HEK293 (cell line): ENCODE measurements at regions not wholly inside any gene's neighbourhood (a gene's known extent, or its start where the extent isn't known, plus 50 kb on each side); places are given as distances from the start of the nearest gene placed in this dataset.

Experiments
- CTCF ChIA-PET: fragments of 350-600 bp; formaldehyde crosslinking; extraction: SDS; loops from one replicate; lab custom pipeline; 2021; ENCODE audit warnings: antibody characterized with exemption; lab: Yijun Ruan, JAX
- POLR2A ChIA-PET: fragments of 300-600 bp; formaldehyde crosslinking; extraction: SDS; loops from one replicate; lab custom pipeline; 2020; ENCODE audit warnings: antibody characterized with exemption, inconsistent platforms; lab: Yijun Ruan, JAX
- H3K27ac ChIP-seq: fragments of 200-500 bp; sonication (Bioruptor generic); 2 replicates; pipeline ENCODE4 v1.5.1; 2014; ENCODE audit warnings: low read depth, low read length, control low read depth, inconsistent platforms; ENCODE audit errors: extremely low read depth
- H3K36me3 ChIP-seq, 2 experiments: fragments of 200-500 bp in 1 of 2; sonication (Bioruptor generic) in 1 of 2; 1 replicate in 1 of 2; 2 replicates in 1 of 2; pipeline ENCODE4 v1.5.1; 2014 to 2017; ENCODE audit warnings: inconsistent platforms in 2 of 2, low read length in 2 of 2; ENCODE audit not compliant: control insufficient read depth in 2 of 2, insufficient read depth in 1 of 2
- H3K4me1 ChIP-seq: fragments of 200-500 bp; sonication (Bioruptor generic); 2 replicates; pipeline ENCODE4 v1.5.1; 2014; ENCODE audit warnings: mild to moderate bottlenecking, low read length, inconsistent platforms; ENCODE audit not compliant: control insufficient read depth, insufficient read depth
- H3K4me3 ChIP-seq: 2 replicates; pipeline ENCODE4 v1.5.1; 2011; ENCODE audit warnings: low read depth, mild to moderate bottlenecking, control low read depth, low read length, moderate library complexity
- H3K9me3 ChIP-seq: fragments of 200-500 bp; sonication (Bioruptor generic); 2 replicates; pipeline ENCODE4 v1.5.1; 2014; ENCODE audit warnings: low read depth, low read length, inconsistent platforms; ENCODE audit not compliant: control insufficient read depth, insufficient read depth
- ATF2 ChIP-seq: fragments of 450-650 bp; formaldehyde crosslinking; IDR thresholded peaks from 2 replicates; pipeline ENCODE4 v1.5.1; 2016; ENCODE audit warnings: missing biosample characterization, missing genetic modification characterization, low read depth
- BCL11B ChIP-seq: fragments of 450-650 bp; formaldehyde crosslinking; IDR thresholded peaks from 2 replicates; pipeline ENCODE4 v1.5.1; 2016; ENCODE audit warnings: low read depth, missing biosample characterization, missing genetic modification characterization
- OVOL3 ChIP-seq: fragments of 450-650 bp; formaldehyde crosslinking; IDR thresholded peaks from 2 replicates; pipeline ENCODE4 v1.5.1; 2016; ENCODE audit warnings: missing biosample characterization, missing genetic modification characterization
- RBAK ChIP-seq: fragments of 450-650 bp; formaldehyde crosslinking; IDR thresholded peaks from 2 replicates; pipeline ENCODE4 v1.5.1; 2016; ENCODE audit warnings: missing biosample characterization, missing genetic modification characterization
- SCRT2 ChIP-seq: fragments of 450-650 bp; formaldehyde crosslinking; IDR thresholded peaks from 2 replicates; pipeline ENCODE4 v1.5.1; 2016; ENCODE audit warnings: missing biosample characterization, missing genetic modification characterization
- TRIM28 ChIP-seq: IDR thresholded peaks from 2 replicates; pipeline ENCODE4 v1.6.1; 2011; ENCODE audit warnings: low read length, control low read depth, borderline replicate concordance
- ZNF112 ChIP-seq: fragments of 450-650 bp; formaldehyde crosslinking; IDR thresholded peaks from 2 replicates; pipeline ENCODE4 v1.5.0; 2017; ENCODE audit warnings: missing biosample characterization, missing genetic modification characterization
- ZNF146 ChIP-seq: fragments of 450-650 bp; formaldehyde crosslinking; IDR thresholded peaks from 2 replicates; pipeline ENCODE4 v1.5.1; 2016; ENCODE audit warnings: missing biosample characterization, missing genetic modification characterization
- ZNF157 ChIP-seq: fragments of 450-650 bp; formaldehyde crosslinking; IDR thresholded peaks from 2 replicates; pipeline ENCODE4 v1.5.1; 2016; ENCODE audit warnings: missing biosample characterization, missing genetic modification characterization
- ZNF18 ChIP-seq: fragments of 450-650 bp; formaldehyde crosslinking; IDR thresholded peaks from 2 replicates; pipeline ENCODE4 v1.5.1; 2016; ENCODE audit warnings: missing biosample characterization, missing genetic modification characterization
- ZNF24 ChIP-seq: fragments of 450-650 bp; formaldehyde crosslinking; IDR thresholded peaks from 2 replicates; pipeline ENCODE4 v1.5.1; 2016; ENCODE audit warnings: missing biosample characterization, missing genetic modification characterization
- ZNF302 ChIP-seq: fragments of 450-650 bp; formaldehyde crosslinking; IDR thresholded peaks from 2 replicates; pipeline ENCODE4 v1.5.1; 2016; ENCODE audit warnings: missing biosample characterization, missing genetic modification characterization, low read depth
- ZNF366 ChIP-seq: fragments of 450-650 bp; formaldehyde crosslinking; conservative IDR thresholded peaks from 2 replicates; pipeline ENCODE4 v1.5.1; 2016; ENCODE audit warnings: missing biosample characterization, missing genetic modification characterization
- ZNF398 ChIP-seq: fragments of 450-650 bp; formaldehyde crosslinking; IDR thresholded peaks from 2 replicates; pipeline ENCODE4 v1.5.1; 2017; ENCODE audit warnings: missing biosample characterization, missing genetic modification characterization
- ZNF544 ChIP-seq: fragments of 450-650 bp; formaldehyde crosslinking; IDR thresholded peaks from 2 replicates; pipeline ENCODE4 v1.5.0; 2017; ENCODE audit warnings: missing biosample characterization, missing genetic modification characterization
- ZNF623 ChIP-seq: fragments of 450-650 bp; formaldehyde crosslinking; IDR thresholded peaks from 2 replicates; pipeline ENCODE4 v1.5.1; 2016; ENCODE audit warnings: missing biosample characterization, missing genetic modification characterization
- ZNF645 ChIP-seq: fragments of 450-650 bp; formaldehyde crosslinking; IDR thresholded peaks from 2 replicates; pipeline ENCODE4; 2016; ENCODE audit warnings: missing biosample characterization, missing genetic modification characterization
- ZNF664 ChIP-seq: fragments of 450-650 bp; formaldehyde crosslinking; IDR thresholded peaks from 2 replicates; pipeline ENCODE4 v1.5.1; 2016; ENCODE audit warnings: missing biosample characterization, missing genetic modification characterization
- ZNF777 ChIP-seq: fragments of 450-650 bp; formaldehyde crosslinking; IDR thresholded peaks from 2 replicates; pipeline ENCODE4 v1.5.1; 2017; ENCODE audit warnings: missing biosample characterization, missing genetic modification characterization, borderline replicate concordance

GRCh38 chr20:50294164-50295088, 103.8 kb downstream of the CEBPB start:
- H3K4me3 ChIP-seq: no peak overlapping the region
- POLR2A ChIA-PET: no interaction called here
- TF ChIP-seq ZNF24 (tag by site-specific recombination) (no peak), ZNF623 (tag by site-specific recombination) (peak; percentile 99), RBAK (tag by site-specific recombination) (no peak)
- TF ChIP-seq, all 188 proteins: peak for 1
- Histone ChIP-seq H3K36me3 (no peaks in the 10 kb centered on the region), H3K27ac (no peak overlapping the region), H3K9me3 (no peaks in the 10 kb centered on the region), H3K4me1 (no peaks in the 10 kb centered on the region)
- CTCF ChIA-PET: interaction anchor here (0.6 to 1.5 kb wide), 4 partner anchors 13 to 279 kb away, joined by 3 to 6 read pairs (median 4); no protein-coding TSS in a partner anchor

- ChIA-PET CTCF (interaction anchor here (0.6 to 1.5 kb wide), 2 partner anchors 89 to 107 kb away, joined by 3 to 4 read pairs; no protein-coding TSS in a partner anchor), POLR2A (no interaction called here)
- no peaks in the 10 kb centered on the region for H3K9me3 ChIP-seq
- H3K27ac ChIP-seq: no peak overlapping the region
- no peaks in the 10 kb centered on the region for H3K4me1 ChIP-seq
- H3K36me3 ChIP-seq: no peaks in the 10 kb centered on the region
- TF ChIP-seq TRIM28: no peak
- TF ChIP-seq ZNF157 (tag by site-specific recombination): no peak
- no peak for TF ChIP-seq ZNF366 (tag by site-specific recombination)
- TF ChIP-seq ZNF645 (tag by site-specific recombination): no peak
- TF ChIP-seq ZNF398: no peak
- TF ChIP-seq ZNF664 (tag by site-specific recombination): peak; percentile 37; the same call in 1 of the 2 replicates
- no peak for TF ChIP-seq ZNF302
- no peak for TF ChIP-seq ATF2
- TF ChIP-seq ZNF112: no peak
- no peak for TF ChIP-seq OVOL3 (tag by site-specific recombination)
- no peak for TF ChIP-seq ZNF544 (tag by site-specific recombination)
- no peak for TF ChIP-seq ZNF18 (tag by site-specific recombination)
- no peak for TF ChIP-seq ZNF146
- TF ChIP-seq BCL11B (tag by site-specific recombination): no peak
- peak; percentile 85 for TF ChIP-seq SCRT2
- no peak for TF ChIP-seq ZNF777 (tag by site-specific recombination)
- H3K4me3 ChIP-seq: no peak overlapping the region
Measured at GRCh38 chr20:50295345-50295744, 104.7 kb downstream of the CEBPB start.
